ENCODE measurements at regions not wholly inside any gene's neighbourhood (a gene's known extent, or its start where the extent isn't known, plus 50 kb on each side); places are given as distances from the start of the nearest gene placed in this dataset.
A peak's percentile ranks its signal among the peaks of the same experiment; 100 is the strongest.

DNA sequence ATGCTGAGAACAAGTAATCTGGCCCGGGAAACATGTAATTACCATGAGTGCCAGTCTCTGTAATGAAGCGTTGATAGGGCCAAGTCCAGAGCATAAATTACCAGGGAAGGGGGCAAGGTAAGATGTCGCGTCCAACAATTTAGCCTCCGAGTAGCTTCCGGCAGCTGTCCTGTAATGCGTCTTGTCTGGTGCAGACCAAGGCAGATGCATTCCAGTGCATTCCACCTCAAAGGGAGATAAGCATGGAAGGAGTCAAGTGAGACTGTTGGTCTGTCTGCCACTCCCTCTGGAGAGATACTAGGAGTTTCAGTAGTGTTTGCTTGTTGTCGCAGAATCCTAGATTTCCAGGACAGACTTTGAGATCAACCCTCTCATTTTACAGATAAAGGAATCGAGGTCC is 218.3 kb downstream of the AACS start:
- Histone ChIP-seq H3K27ac (ENCODE audit: low read length) (no peak overlapping the region), H3K79me2 (ENCODE audit: low read length) (no peaks in the 10 kb centered on the region)
- no peak for DNase-seq

DNA sequence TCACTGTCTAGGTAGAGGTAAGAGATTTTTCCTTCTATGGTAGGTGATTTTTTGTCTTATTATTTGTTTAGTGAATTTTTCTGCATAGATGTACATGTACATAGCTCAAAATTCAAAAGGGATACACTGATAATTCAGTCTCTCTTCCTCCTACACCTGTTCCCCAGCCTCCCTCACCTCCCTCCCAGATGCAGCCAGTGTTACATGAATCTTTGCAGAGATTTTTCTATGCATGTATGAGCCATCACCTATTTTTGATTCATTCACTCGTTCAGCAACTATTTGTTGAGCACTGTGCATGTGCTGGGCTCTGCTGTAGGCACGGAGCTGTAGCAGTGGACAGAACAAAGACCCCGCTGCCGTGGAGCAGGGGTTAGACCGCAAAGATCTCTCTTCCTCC is 218.9 kb downstream of the AACS start:
- Histone ChIP-seq H4K20me1 (ENCODE audit: insufficient read depth, low read depth, low read length) (no peaks in the 10 kb centered on the region), H3K36me3 (ENCODE audit: insufficient read depth, low read length) (no peaks in the 10 kb centered on the region), H3K79me2 (ENCODE audit: low read length) (no peaks in the 10 kb centered on the region), H2AFZ (ENCODE audit: low read length) (no peak overlapping the region), H3K9me3 (ENCODE audit: low read length) (no peaks in the 10 kb centered on the region), H3K4me2 (ENCODE audit: low read depth, low read length, poor library complexity, severe bottlenecking) (no peak overlapping the region), H3K4me1 (ENCODE audit: low read length) (no peaks in the 10 kb centered on the region), H3K27me3 (ENCODE audit: low read length) (no peaks in the 10 kb centered on the region), H3K27ac (ENCODE audit: low read length) (no peak overlapping the region), H3K4me3 (ENCODE audit: low read length) (no peak overlapping the region), H3K9me2 (replicated peaks; ENCODE audit: insufficient read depth, low read length) (no peaks in the 10 kb centered on the region), H3K9ac (ENCODE audit: low read length) (no peak overlapping the region)
- DNase-seq = no peak

More for the DNA sequence above, 218.3 kb downstream of the AACS start:
- H3K27me3 ChIP-seq (ENCODE audit: low read length) = no peaks in the 10 kb centered on the region
- H3K9ac ChIP-seq (ENCODE audit: low read length) = no peak overlapping the region
- no peaks in the 10 kb centered on the region for H3K36me3 ChIP-seq (ENCODE audit: insufficient read depth, low read length)
- H4K20me1 ChIP-seq (ENCODE audit: insufficient read depth, low read depth, low read length) = no peaks in the 10 kb centered on the region
- no peaks in the 10 kb centered on the region for H3K4me1 ChIP-seq (ENCODE audit: low read length)
- no peak overlapping the region for H2AFZ ChIP-seq (ENCODE audit: low read length)
- no peaks in the 10 kb centered on the region for H3K9me2 ChIP-seq (replicated peaks; ENCODE audit: insufficient read depth, low read length)
- H3K4me3 ChIP-seq (ENCODE audit: low read length) = no peak overlapping the region
- no peak overlapping the region for H3K4me2 ChIP-seq (ENCODE audit: low read depth, low read length, poor library complexity, severe bottlenecking)
- no peaks in the 10 kb centered on the region for H3K9me3 ChIP-seq (ENCODE audit: low read length)

GRCh38 chr12:125284945-125285685 is 219.9 kb downstream of the AACS start:
- Histone ChIP-seq H3K36me3 (ENCODE audit: insufficient read depth, low read length) (no peaks in the 10 kb centered on the region), H4K20me1 (ENCODE audit: insufficient read depth, low read depth, low read length) (no peaks in the 10 kb centered on the region), H2AFZ (ENCODE audit: low read length) (no peak overlapping the region), H3K4me1 (ENCODE audit: low read length) (no peaks in the 10 kb centered on the region), H3K27me3 (ENCODE audit: low read length) (peaks cover 5% of the 10 kb centered on the region; the same call in 1 of the 2 replicates), H3K9me2 (replicated peaks; ENCODE audit: insufficient read depth, low read length) (no peaks in the 10 kb centered on the region), H3K79me2 (ENCODE audit: low read length) (no peaks in the 10 kb centered on the region), H3K9me3 (ENCODE audit: low read length) (no peaks in the 10 kb centered on the region), H3K4me3 (ENCODE audit: low read length) (no peak overlapping the region), H3K9ac (ENCODE audit: low read length) (no peak overlapping the region), H3K27ac (ENCODE audit: low read length) (no peak overlapping the region), H3K4me2 (ENCODE audit: low read depth, low read length, poor library complexity, severe bottlenecking) (no peak overlapping the region)
- DNase-seq = peak; percentile 84

- Histone ChIP-seq H2AFZ (ENCODE audit: low read length) (no peak overlapping the region), H3K79me2 (ENCODE audit: low read length) (no peaks in the 10 kb centered on the region), H3K4me1 (ENCODE audit: low read length) (no peaks in the 10 kb centered on the region), H3K27ac (ENCODE audit: low read length) (no peak overlapping the region), H3K4me3 (ENCODE audit: low read length) (no peak overlapping the region), H4K20me1 (ENCODE audit: insufficient read depth, low read depth, low read length) (no peaks in the 10 kb centered on the region), H3K36me3 (ENCODE audit: insufficient read depth, low read length) (no peaks in the 10 kb centered on the region), H3K27me3 (ENCODE audit: low read length) (peaks cover 5% of the 10 kb centered on the region; the same call in 1 of the 2 replicates), H3K9ac (ENCODE audit: low read length) (no peak overlapping the region), H3K9me2 (replicated peaks; ENCODE audit: insufficient read depth, low read length) (no peaks in the 10 kb centered on the region), H3K9me3 (ENCODE audit: low read length) (no peaks in the 10 kb centered on the region), H3K4me2 (ENCODE audit: low read depth, low read length, poor library complexity, severe bottlenecking) (no peak overlapping the region)
- DNase-seq = no peak
Observed at GRCh38 chr12:125286005-125286727, 220.9 kb downstream of the AACS start.

DNA sequence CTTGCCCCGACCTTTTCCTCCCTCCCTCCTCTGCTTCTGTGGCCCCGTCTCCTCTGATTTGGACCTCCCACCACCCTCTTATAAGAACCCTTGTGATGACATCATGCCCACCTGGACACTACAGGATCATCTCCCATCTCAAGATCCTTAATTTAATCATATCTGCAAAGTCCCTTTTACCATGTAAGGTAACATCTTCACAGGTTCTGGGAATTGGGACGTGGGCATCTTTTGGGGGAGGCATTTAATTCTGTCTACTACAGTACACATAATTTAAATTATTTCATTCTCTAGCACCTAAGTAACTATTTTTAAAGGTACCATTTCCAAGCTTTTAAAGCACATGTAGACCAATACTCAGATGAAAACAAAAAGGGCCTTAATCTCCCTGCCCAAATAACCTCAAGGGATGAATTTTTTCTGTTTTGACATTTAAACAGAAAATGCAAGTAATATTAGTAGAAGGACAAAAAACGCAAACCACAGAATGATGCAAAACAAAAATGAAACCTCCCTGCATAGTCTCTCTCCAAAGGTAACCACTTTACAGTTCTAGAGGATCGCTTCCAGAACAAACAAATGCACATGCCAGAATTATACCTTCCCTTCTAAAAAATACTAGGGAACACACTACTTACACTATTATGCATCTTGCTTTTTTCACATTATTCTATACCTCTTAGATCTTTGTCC is 222.1 kb downstream of the AACS start:
- H3K4me2 ChIP-seq (ENCODE audit: low read depth, low read length, poor library complexity, severe bottlenecking) = no peak overlapping the region
- H3K4me1 ChIP-seq (ENCODE audit: low read length) = no peaks in the 10 kb centered on the region
- H3K9ac ChIP-seq (ENCODE audit: low read length) = no peak overlapping the region
- DNase-seq = no peak
- H2AFZ ChIP-seq (ENCODE audit: low read length) = no peak overlapping the region
- H3K27me3 ChIP-seq (ENCODE audit: low read length) = peaks cover 5% of the 10 kb centered on the region; the same call in 1 of the 2 replicates
- no peaks in the 10 kb centered on the region for H3K9me2 ChIP-seq (replicated peaks; ENCODE audit: insufficient read depth, low read length)
- no peaks in the 10 kb centered on the region for H3K79me2 ChIP-seq (ENCODE audit: low read length)
- no peak overlapping the region for H3K27ac ChIP-seq (ENCODE audit: low read length)
- H4K20me1 ChIP-seq (ENCODE audit: insufficient read depth, low read depth, low read length) = no peaks in the 10 kb centered on the region
- no peak overlapping the region for H3K4me3 ChIP-seq (ENCODE audit: low read length)
- no peaks in the 10 kb centered on the region for H3K9me3 ChIP-seq (ENCODE audit: low read length)
- no peaks in the 10 kb centered on the region for H3K36me3 ChIP-seq (ENCODE audit: insufficient read depth, low read length)

GRCh38 chr12:125288931-125289928 is 224.0 kb downstream of the AACS start:
- Histone ChIP-seq H3K27ac (ENCODE audit: low read length) (no peak overlapping the region), H3K9ac (ENCODE audit: low read length) (no peak overlapping the region), H3K4me3 (ENCODE audit: low read length) (no peak overlapping the region), H3K4me1 (ENCODE audit: low read length) (no peaks in the 10 kb centered on the region), H3K36me3 (ENCODE audit: insufficient read depth, low read length) (no peaks in the 10 kb centered on the region), H4K20me1 (ENCODE audit: insufficient read depth, low read depth, low read length) (no peaks in the 10 kb centered on the region), H3K9me2 (replicated peaks; ENCODE audit: insufficient read depth, low read length) (no peaks in the 10 kb centered on the region), H3K79me2 (ENCODE audit: low read length) (no peaks in the 10 kb centered on the region), H3K4me2 (ENCODE audit: low read depth, low read length, poor library complexity, severe bottlenecking) (no peak overlapping the region), H3K27me3 (ENCODE audit: low read length) (peaks cover 5% of the 10 kb centered on the region; the same call in 1 of the 2 replicates), H2AFZ (ENCODE audit: low read length) (no peak overlapping the region), H3K9me3 (ENCODE audit: low read length) (no peaks in the 10 kb centered on the region)
- DNase-seq = no peak

DNA sequence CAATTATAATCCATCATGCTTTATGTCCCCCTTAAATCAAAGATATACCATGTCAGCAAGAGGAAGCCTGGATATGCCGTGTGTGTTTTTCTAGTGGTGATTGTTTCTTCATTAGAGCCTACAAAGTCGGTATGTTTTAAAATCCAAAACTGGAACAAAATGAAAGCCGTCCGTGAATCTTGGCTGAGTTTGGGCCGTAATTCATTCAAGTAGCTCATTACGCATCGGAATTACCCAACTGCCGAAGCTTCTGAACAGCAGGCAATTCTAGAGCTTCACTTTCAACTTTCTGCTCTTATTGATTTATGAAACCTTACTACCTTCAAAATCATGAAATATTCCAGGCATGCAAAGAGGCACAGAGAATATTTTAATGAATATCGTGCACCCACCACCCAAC is 224.7 kb downstream of the AACS start:
- Histone ChIP-seq H3K4me3 (ENCODE audit: low read length) (no peak overlapping the region), H3K36me3 (ENCODE audit: insufficient read depth, low read length) (no peaks in the 10 kb centered on the region), H3K9me2 (replicated peaks; ENCODE audit: insufficient read depth, low read length) (no peaks in the 10 kb centered on the region), H3K27ac (ENCODE audit: low read length) (no peak overlapping the region), H2AFZ (ENCODE audit: low read length) (no peak overlapping the region), H3K9ac (ENCODE audit: low read length) (no peak overlapping the region), H3K79me2 (ENCODE audit: low read length) (no peaks in the 10 kb centered on the region), H3K4me2 (ENCODE audit: low read depth, low read length, poor library complexity, severe bottlenecking) (no peak overlapping the region), H3K4me1 (ENCODE audit: low read length) (no peaks in the 10 kb centered on the region), H3K27me3 (ENCODE audit: low read length) (peaks cover 5% of the 10 kb centered on the region; the same call in 1 of the 2 replicates), H3K9me3 (ENCODE audit: low read length) (no peaks in the 10 kb centered on the region), H4K20me1 (ENCODE audit: insufficient read depth, low read depth, low read length) (no peaks in the 10 kb centered on the region)
- DNase-seq = no peak
